ENCODE measurements at regions not wholly inside any gene's neighbourhood (a gene's known extent, or its start where the extent isn't known, plus 50 kb on each side); places are given as distances from the start of the nearest gene placed in this dataset.

- TF ChIP-seq CTCF (IDR thresholded peaks at IDR 0.05) = no peak
- TF ChIP-seq POLR2A (IDR thresholded peaks at IDR 0.05) = no peak
Observed at GRCh38 chr14:101024686-101025085, 121.2 kb upstream of the RTL1 start.

Measured in right lobe of liver (tissue), 4 donors.